Iris pigment epithelial cell (primary cell): ENCODE measurements at regions not wholly inside any gene's neighbourhood (a gene's known extent, or its start where the extent isn't known, plus 50 kb on each side); places are given as distances from the start of the nearest gene placed in this dataset.
"Not testable (repeated sequence)": the region's sequence is repeated elsewhere in the genome, so short reads cannot be mapped to it uniquely, and the experiment has no call there.

Experiments
- DNase-seq: peaks from one replicate; pipeline ENCODE4 v3.0.0-alpha.2; 2011; ENCODE audit warnings: low read depth

DNA sequence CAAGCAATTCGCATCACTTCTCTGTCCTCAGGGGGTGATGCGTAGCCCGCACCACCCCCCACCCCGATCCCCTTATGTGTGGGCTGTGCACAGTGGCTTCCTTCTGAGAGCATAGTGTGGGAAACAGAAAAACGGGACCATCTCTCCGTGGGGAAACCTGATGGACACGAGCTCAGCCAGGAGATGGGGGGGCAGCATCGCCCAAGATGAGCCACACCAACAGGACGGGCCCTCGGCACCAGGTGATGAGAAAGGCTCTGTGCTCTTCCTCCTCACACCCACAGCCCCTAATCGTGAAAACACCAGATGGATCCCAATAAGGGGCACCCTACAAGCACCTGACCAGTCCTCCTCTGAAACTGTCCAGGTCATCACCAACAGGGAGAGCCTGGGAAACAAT lies 153.6 kb downstream of the SHANK2 start:
- no peak for DNase-seq

DNA sequence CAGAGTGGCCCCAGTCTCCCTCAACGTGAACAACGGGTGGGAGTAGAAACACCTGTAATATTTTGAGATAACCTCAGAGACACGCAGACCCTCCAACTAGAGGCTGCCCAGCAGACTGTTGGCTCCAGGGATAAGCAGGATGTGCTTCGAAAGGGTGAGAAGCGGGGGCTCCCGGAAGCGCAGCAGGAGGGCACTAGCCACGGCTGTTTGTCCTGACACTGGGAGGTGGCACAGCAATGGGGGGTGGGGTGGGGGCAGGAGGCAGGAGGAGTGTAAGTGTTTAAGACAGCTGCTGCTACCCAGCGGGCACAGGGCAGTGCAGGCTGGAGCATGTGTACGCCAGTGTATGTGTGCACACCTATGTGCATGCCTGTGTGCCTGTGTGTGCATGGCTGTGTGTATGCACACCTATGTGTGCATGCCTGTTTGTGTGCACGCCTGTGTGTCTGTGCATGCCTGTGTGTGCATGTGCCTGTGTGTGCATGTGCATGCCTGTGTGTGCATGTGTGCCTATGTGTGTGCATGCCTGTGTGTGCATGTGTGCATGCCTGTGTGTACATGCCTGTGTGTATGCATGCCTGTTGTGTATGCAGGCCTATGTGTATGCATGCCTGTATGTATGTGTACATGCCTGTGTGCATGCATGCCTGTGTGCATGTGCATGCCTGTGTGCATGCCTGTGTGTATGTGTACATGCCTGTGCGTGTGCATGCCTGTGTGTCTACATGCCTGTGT lies 154.7 kb downstream of the SHANK2 start:
- DNase-seq, result no peak

DNA sequence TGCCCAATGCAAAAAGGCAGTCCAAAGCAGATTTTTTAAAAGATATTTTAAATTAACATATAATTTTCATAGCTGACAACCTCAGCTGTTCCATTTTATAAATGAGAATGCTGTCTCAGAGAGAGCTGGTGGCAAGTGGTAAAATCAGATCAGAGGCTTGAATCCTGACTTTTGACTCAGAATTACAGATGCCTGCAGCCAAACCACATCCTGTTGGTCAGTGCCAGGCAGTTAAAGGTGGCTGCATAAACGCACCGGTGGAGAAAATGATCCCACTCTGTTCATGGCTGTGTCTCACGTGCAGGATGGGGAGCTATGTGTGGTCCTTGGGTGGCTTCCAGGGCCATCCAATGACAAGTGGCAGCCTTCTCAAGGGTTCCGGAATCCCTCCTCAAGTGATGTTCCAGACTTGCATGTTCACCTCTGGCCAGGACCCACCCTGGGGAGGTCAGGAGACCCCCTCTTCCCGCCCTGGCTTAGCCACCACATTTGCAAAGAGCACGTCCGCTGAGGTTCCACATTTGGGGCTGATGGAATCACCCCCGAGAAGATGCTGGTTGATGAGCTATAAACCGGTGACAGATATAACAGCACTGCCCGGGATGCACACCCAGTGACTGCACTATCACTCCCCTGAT lies 155.5 kb downstream of the SHANK2 start:
- DNase-seq, result no peak

DNA sequence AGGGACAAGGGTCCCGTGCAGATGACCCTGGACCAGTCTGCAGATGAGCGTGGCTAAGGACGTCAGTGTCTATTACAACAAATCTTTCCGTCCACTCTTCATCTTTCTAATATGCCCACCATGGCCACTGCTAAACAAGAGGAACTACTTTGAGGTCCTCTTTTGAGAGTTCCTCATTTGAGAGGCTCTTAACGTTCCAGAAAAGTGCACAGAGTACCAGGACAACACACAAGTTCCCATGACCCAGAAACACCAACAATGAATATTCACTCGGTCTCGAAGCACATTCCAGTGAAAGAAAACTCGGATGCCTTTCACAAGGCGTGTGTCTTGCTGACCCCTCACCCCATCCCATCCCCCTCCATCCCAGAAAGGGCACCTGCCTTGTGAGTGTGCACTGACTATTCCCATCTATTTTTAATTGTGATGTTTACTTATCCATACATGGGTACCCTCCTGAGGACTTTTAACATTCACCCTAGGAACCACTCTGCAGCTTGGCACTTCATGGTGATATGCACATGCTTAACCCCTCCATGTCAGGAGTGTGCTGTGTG lies 157.0 kb downstream of the SHANK2 start:
- no peak for DNase-seq

DNA sequence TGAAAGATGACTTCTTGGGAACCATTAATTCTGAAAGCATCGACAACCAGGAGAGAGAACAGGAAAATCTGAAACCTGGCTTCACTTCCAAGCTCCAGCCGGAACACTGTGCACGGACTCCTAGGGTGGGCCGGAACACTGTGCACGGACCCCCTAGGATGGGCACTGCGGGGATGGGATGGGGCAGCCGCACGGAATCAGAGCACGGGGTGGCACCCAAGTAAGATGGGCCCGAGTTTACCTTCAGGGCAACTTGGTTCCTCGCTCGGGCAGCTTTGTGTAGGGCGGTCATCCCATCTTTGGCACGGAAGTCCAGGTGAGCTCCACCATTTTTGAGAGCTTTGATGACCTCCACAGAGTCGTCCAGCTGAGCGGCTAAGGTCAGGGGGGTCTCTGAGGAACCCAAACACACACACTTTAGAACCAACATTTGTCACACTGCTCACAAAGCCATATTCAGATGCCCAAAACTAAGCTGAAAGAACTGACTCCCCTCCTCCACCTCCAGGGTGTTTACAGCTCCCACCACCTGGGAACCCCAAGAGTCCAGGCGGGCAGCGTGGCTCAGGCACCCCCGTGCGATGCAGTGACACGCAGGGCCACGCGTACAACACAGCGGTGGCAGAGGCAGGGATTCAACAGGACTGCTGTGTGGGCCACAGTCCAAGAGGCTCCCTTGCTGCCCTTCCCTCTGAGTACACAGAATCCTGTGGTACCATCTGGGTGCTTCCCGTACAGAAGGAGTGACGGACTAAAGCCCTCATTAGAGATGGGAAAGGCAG lies 157.9 kb downstream of the SHANK2 start:
- DNase-seq, result no peak

DNA sequence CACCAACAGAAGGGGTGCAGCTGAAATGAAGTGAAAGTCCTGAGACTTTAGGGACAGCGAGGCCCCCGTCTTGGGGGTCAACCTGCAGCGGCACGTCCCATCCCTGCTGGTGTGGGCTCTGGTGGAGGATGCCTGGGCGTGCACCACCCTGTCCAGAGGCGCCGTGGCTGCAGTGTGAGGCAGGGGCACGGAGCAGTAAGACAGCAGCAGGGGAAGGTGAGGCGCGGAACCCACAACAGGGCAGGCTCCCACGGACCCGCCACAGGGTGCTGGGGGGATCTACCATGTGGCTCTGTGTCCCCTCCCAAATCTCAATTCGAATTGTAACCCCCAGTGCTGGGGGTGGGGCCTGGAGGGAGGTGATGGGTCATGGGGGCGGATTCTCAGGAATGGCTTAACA lies 158.6 kb downstream of the SHANK2 start:
- no peak for DNase-seq

DNA sequence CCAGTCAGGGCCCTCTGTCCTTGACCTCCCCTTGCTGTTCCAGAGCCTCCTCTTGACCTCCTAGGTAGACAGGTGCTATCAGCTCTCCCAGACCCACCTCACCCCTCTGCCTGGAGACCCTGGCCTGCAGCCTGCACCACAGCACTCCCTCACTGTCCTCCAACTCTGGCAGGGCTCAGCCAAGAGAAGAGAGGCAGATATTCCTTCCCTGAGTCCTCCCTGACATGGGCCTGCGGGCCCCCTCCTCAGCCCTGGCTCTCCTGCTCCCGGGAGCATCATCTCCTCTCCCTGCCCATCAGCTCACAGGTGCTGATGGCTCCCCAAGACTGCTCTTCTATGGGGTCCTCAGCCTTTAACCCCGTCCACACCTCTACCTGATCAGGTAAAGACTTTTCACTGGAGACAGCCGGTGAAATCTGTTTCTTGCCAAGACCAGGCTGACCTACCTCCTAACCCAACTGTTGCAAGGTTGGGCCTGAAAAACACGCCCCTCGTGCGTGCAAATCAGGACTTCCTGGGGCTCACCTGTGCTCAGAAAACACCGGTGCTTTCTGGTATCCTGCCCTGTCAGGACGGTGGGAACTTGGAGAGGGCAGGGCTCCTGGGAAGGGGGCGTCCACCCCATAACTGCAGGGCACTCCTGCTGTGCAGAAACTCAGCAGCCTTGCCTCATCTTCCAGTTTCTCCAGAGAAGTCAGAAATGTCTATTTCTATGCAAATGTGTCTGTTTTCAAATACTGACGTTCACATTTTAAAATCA lies 160.7 kb downstream of the SHANK2 start:
- DNase-seq, result no peak

DNA sequence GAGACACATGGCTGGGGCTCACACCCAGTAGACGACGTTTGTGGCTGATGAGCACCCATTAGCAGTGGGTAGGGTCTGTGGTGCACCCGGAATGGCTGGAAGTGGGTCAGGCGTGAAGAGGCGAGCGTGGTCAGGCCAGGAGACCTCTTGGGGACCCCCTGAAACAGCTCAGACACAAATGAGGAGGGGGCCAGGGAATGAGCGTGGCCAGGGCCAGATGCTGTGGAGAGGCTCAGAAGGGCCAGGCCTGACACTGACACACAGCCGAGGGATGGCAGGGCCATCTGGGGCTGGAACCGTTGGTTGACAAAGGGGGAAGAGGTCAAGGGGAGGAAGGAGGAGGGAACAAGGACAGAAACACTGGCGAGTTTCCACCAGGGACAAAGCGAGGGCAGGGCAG lies 162.8 kb downstream of the SHANK2 start:
- DNase-seq, result no peak

DNA sequence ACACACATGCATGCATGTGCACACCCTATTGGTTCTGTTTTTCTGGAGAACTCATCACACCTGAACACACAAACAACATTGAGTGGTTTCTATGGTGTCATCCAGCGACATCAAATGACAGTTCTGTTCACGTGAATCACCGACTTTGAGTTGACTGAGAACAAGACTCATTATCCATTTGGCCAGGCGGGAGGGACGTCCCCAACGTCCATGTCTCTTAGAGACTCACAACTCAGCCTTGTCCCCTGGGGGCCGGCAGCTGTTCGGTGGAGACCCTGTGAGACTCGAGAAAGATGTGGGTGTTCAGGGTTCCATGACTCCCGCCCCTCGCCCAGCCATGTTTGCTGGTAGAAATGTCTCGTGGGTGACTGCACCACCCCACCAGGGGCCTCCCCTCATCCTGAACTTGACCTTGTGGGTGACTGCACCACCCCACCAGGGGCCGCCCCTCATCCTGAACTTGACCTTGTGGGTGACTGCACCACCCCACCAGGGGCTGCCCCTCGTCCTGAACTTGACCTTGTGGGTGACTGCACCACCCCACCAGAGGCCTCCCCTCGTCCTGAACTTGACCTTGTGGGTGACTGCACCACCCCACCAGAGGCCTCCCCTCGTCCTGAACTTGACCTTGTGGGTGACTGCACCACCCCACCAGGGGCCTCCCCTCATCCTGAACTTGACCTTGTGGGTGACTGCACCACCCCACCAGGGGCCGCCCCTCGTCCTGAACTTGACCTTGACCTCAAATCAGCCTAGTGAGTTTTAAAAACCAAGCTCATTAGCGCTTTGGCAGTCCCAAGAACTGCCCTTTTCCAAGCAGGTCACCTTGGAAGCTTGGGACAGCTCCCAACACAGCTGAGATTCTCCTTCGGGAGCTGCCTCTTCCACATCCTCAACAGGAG lies 163.8 kb downstream of the SHANK2 start:
- not testable (repeated sequence) for DNase-seq

DNA sequence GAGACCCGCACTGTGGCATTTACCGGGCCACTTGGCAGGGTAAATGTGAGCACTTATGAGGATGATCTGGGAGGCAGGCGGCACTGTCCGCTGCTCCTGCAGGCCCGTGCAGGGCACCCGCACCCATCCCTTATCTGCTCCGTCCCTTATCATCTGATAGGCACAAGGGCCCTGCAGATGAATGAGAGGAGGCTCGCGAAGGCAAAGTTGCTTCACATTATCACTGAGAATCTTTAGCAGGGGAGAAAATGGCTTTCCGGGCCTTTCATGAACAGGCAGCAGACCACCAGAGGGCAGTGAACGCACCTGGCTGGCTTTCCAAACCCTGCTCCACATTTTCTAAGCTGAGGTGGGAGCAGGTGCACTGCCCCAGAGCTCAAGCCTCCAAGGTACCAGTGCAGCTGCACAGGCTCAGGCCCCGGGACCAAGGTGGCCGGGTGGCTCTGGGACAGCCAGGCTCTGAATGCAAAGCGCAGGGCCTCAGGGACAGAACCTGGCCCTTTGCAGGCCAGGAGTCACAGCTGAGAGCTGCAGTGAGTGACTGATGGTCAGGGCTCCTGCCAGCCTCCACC lies 165.6 kb downstream of the SHANK2 start:
- DNase-seq, result peak; percentile 10

DNA sequence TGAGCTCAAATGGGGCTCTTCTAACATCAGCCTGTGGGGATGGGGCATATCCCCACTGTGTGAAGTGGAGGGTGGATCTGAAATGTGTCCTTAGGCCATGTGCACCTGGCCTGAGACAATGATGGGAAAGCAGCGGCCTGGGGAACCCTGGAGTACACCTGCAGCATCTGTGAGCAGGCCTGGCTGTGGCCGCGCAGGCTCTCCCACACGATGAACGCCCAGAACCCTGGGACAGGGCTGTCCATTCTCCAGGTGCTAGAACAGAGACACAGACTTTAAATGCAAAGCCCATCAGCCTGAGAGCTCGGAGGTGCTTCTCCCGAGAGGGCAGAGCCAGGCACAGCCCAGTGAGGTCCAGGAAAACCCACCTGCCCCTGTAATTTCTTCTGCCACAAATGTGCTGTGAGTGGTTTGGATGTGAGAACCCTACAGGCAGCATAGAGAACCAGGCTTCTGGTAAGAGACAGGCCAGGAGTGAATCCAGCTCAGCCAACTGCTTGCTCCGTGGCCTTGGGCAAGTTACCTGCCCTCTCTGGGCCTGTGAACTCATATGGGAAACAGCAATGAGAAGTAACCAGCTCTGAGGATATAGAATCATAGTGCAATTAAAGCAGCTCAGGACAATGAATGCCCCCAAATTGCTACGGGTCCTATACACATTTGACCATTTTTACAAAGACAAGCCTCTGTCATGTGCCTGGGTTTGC lies 167.9 kb downstream of the SHANK2 start:
- no peak for DNase-seq

DNA sequence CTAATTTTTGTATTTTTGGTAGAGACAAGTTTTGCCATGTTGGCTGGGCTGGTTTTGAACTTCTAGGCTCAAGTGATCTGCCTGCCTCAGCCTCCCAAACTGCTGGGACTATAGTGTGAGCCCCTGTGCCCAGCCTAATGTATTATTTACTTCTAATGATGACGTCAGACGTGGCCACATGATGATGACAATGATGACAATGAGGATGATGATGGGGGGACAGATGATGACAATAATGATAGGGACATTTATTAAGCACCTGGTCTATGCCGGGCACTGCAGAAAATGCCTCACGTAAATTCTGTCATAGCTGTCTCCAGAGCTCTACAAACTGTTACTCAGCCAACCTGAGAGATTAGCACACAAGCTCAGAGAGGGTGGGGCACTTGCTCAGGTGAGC lies 169.3 kb downstream of the SHANK2 start:
- DNase-seq, result no peak

DNA sequence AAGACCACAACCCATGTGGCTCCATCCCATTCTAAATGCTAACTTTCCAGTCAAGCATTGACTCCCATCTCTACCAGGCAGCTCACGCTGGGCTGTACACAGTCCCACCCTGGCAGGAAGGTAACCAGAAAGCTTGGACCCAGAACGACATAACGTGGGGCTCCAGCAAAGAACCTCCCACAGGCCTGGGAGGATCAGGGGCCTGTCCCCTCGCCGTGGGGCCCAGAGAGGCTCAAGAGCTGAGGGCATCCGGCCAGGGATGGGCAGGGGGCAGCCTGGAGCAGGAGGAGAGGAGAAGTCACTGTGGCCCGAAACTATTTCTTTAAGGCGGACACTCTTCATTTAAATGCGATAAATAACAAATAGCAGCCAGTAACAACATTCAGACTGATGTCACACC lies 169.9 kb downstream of the SHANK2 start:
- DNase-seq, result no peak

DNA sequence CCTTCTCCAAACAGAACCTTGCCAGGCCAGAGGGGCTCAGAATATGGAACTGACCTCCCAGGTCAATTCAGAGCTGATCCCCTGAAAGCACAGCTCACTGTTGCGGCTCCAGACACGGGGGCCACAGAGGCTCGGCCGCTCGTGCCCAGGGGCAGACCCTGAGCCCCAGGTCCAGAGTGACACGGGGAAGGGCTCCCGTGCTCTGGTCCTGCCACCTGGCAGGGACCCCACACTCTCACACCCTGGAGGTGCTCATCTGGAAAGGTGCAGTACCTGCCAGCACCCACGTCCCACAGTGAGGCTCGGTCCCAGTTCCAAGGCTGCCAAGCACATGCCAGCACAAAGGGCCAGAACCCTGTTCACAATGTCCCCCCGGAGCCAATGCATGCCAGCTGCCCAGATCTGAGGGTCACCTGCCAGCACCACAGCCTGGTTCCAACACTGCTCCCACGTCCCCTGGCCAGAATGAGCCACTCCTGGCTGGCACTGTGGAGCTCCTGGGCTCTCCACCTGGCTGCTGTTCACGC lies 170.6 kb downstream of the SHANK2 start:
- DNase-seq, result no peak

DNA sequence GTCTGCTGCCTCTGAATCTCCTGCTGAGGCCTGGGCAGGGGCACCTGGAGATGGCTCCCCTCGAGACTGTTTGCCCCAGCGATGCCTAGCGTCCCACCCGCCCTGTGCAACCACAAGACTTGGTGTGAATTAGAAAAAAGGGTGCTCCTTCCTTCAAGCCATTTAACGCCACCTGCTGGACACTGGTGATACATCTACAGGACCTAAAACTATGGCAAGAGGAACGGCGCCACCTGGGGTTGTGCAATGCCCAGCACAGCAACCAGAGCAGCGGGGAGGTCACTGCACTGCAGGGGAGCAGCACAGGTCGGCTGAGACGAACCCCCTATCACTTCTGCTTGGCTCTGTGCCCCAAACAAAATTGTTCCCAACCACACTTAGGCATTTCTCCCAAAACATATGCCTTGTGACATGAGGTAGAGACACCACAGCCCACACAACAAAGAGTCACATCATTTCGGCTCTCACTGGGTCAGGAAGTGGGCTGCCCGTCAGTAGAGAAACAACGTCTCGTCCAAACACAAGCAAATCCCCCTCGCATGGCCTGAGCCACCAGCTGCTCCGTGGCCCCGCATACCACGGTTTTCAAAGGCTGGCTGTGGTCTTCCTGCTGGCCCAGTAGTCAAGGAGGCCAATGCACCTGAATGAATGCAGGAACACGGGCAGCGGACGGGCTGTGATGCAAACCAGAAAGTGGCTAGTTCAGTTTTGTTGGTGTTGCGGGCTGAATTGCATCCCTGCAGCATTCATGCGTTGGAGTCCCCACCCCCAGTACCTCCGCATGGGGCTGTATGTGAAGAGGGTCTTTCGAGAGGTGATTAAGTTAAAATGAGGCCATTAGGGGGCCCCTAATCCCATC lies 171.9 kb downstream of the SHANK2 start:
- peak; percentile 52 for DNase-seq

DNA sequence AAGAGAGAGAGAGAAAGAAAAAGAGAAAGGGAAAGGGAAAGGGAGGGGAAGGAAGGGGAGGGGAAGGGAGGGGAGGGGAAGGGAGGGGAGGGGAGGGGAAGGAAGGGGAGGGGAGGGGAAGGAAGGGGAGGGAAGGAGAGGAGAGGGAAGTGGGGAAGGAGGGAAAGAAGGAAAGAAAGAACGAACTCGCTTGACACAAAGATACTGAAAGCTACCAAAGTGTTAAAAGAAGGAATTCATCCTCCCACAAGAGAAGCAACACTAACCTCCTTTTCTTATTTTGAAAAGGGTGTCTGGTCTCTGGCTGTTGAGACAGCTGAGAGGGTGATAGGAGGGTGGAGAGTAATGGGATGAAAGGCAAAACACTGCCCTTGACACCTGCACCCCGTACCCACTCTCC lies 172.6 kb downstream of the SHANK2 start:
- DNase-seq, result no peak

DNA sequence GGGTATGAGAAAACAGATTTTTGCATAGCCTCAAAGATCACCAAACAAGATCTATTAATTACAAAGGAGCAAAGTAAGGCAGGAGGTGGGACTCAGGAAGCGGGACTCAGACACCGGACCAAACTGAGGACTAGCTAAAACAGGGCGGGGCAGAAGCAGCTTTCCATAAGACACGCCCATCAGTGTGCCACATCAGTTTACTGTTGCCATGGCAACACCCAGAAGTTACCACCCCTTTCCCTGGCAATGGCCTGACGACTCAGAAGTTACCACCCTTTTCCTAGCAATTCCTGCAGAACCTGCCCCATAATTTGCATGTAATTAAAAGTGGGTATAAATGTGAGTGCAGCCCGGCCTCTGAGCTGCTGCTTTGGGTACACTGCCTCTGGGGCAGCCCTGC lies 173.9 kb downstream of the SHANK2 start:
- no peak for DNase-seq

DNA sequence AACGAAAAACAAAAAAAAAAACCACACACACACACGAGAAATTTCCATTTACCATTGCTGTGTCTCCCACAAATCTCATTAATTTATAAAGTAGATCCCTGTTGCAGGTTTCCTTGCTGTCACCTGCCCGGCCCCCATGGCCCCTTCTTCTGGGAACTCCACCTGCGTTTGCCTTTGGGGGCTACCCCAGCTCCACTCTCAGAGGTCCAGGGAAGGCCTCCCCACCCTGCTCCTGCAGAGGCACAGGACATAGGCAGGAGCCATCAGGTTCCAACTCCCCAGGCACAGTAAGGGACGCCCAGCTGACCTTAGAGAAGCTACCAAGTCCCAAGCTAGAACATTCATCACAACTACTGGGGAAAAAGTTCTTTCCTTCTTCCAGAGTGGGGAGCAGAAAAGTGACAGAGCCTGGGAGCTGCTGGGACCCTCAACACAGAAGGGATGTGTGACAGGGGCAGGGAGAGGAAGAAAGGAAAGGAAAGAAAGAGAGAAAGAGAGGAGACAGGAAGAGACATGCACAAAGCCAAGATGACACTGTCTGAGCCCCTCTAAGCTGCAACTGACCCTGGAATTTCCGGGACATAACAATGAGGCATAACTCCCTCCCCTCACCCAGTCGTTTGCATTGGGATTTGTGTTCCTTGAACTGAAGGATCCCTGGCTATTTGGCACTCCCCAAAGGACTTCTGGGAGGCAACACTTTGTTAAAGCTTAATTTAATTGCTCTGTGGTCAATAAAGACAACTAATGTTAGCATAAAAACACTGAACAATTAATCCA lies 175.7 kb downstream of the SHANK2 start:
- no peak for DNase-seq
